OCI-LY7 (cell line): ENCODE measurements at regions not wholly inside any gene's neighbourhood (a gene's known extent, or its start where the extent isn't known, plus 50 kb on each side); places are given as distances from the start of the nearest gene placed in this dataset.

ENCODE experiments used
- CTCF ChIP-seq: fragments of 200-600 bp; sonication (generic); conservative IDR thresholded peaks from 2 replicates; pipeline ENCODE4 v1.5.1; 2014; ENCODE audit warnings: mild to moderate bottlenecking, antibody characterized with exemption, low read length, moderate library complexity, mixed read lengths
- EZH2phosphoT487 ChIP-seq: fragments of 200-600 bp; sonication (generic); IDR thresholded peaks from 2 replicates; pipeline ENCODE4 v1.6.1; 2018; ENCODE audit warnings: low read depth, borderline replicate concordance, mild to moderate bottlenecking, mixed run types, antibody characterized with exemption, low read length, moderate library complexity, mixed read lengths

DNA sequence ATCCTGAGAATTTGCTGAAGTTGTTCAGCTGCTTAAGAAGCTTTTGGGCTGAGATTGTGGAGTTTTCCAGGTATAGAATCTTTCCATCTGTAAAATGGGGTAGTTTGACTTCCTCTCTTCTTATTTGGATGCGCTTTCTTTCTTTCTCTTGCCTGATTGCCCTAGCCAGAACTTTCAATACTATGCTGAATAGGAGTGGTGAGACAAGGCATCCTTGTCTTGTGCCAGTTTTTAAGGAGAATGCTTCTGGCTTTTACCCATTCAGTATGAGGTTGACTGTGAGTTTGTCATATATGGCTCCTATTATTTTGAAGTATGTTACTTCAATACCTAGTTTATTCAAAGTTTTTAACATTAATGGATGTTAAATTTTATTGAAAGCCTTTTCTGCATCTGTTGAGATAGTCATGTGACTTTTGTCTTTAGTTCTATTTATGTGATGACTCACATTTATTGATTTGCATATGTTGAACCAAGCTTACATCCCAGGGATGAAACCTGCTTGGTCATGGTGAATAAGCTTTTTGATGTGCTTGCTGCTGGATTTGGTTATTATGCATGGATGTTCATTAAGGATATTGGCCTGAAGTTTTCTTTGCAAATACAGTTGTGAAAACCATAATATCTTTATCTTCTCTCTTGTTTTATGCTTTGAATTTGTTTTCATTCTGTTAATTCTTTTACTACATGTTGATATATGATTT, 573.8 kb upstream of the NDST4 start:
- TF ChIP-seq CTCF (no peak), EZH2phosphoT487 (no peak)
